Left lung (tissue), 4 donors: ENCODE measurements at regions not wholly inside any gene's neighbourhood (a gene's known extent, or its start where the extent isn't known, plus 50 kb on each side); places are given as distances from the start of the nearest gene placed in this dataset.

ENCODE experiments used
- ATAC-seq: fragments of 200-7000 bp; cut with Tn5 transposase; one replicate; pipeline ENCODE4 v1.9.1; 2020; ENCODE audit warnings: moderate library complexity
- DNase-seq, 4 donors: peaks; one replicate each; pipeline ENCODE4 v3.0.0-alpha.2; 2013 to 2020
- H3K27ac ChIP-seq, 2 donors: fragments of 200-600 bp; sonication (generic) in 1 of 2; one replicate each; pipeline versions ENCODE4 v1.5.0 to v1.8.0; 2020 to 2021
- H3K27me3 ChIP-seq, 2 donors: fragments of 200-600 bp; sonication (generic) in 1 of 2; one replicate each; pipeline versions ENCODE4 v1.5.0 to v1.8.0; 2020 to 2021
- H3K36me3 ChIP-seq, 2 donors: fragments of 200-600 bp; sonication (generic) in 1 of 2; one replicate each; pipeline versions ENCODE4 v1.5.0 to v1.8.0; 2020 to 2021
- H3K4me1 ChIP-seq, 2 donors: fragments of 200-600 bp; one replicate each; pipeline ENCODE4 v1.8.0; 2021
- H3K4me3 ChIP-seq, 2 donors: fragments of 200-600 bp; sonication (generic) in 1 of 2; one replicate each; pipeline versions ENCODE4 v1.5.0 to v1.8.0; 2020 to 2021; ENCODE audit warnings: mild to moderate bottlenecking in 1 of 2
- H3K9me3 ChIP-seq, 2 donors: fragments of 200-600 bp; sonication (generic) in 1 of 2; one replicate each; pipeline versions ENCODE4 v1.5.0 to v1.8.0; 2020 to 2021
- CTCF ChIP-seq, 2 donors: fragments of 200-600 bp; sonication (generic) in 1 of 2; IDR thresholded peaks; one replicate each; pipeline versions ENCODE4 v1.5.0 to v1.8.0; 2021; ENCODE audit warnings: antibody characterized with exemption in 2 of 2
- intact Hi-C, 2 donors: fragments of 100-400 bp; cut with DNase I; formaldehyde crosslinking; loops; one replicate each; pipeline versions ENCODE4 v1.11.2 to v1.14.2; 2022
- donor health status: DM: no; HTN: yes; CAD: no.
- donor health status: DM: no; HTN: no; CAD: no.

GRCh38 chr13:64680739-64681138, 2549.4 kb downstream of the PCDH9 start:
- Histone ChIP-seq H3K9me3 (peaks cover 0 to 15% of the 10 kb centered on the region in 2 donors), H3K27me3 (no peaks in the 10 kb centered on the region), H3K4me1 (no peaks in the 10 kb centered on the region), H3K27ac (no peak overlapping the region), H3K36me3 (no peaks in the 10 kb centered on the region), H3K4me3 (no peak overlapping the region)
- no peak for ATAC-seq
- no peak for TF ChIP-seq CTCF (IDR thresholded peaks at IDR 0.05)
- intact Hi-C loops, result no loop called here
- no peak for DNase-seq

- intact Hi-C loops, result no loop called here
- no peak for DNase-seq
- Histone ChIP-seq H3K9me3 (peaks cover 0 to 3% of the 10 kb centered on the region in 2 donors), H3K27me3 (no peaks in the 10 kb centered on the region), H3K27ac (no peak overlapping the region), H3K36me3 (no peaks in the 10 kb centered on the region), H3K4me3 (no peak overlapping the region), H3K4me1 (no peaks in the 10 kb centered on the region)
- no peak for ATAC-seq
- TF ChIP-seq CTCF (IDR thresholded peaks at IDR 0.05), result no peak
These were observed 2554.8 kb downstream of the PCDH9 start for GRCh38 chr13:64675255-64675892.

- intact Hi-C loops, result no loop called here
- TF ChIP-seq CTCF (IDR thresholded peaks at IDR 0.05), result no peak
- H3K27me3 ChIP-seq, result no peaks in the 10 kb centered on the region
- no peak overlapping the region for H3K27ac ChIP-seq
- peaks cover 0 to 3% of the 10 kb centered on the region in 2 donors for H3K9me3 ChIP-seq
- no peaks in the 10 kb centered on the region for H3K4me1 ChIP-seq
- H3K36me3 ChIP-seq, result no peaks in the 10 kb centered on the region
- H3K4me3 ChIP-seq, result no peak overlapping the region
- ATAC-seq (no peak), DNase-seq (no peak)
These were observed 2556.0 kb downstream of the PCDH9 start for GRCh38 chr13:64674126-64674525.

- Histone ChIP-seq H3K4me1 (no peaks in the 10 kb centered on the region), H3K9me3 (peaks cover 0 to 3% of the 10 kb centered on the region in 2 donors), H3K27me3 (no peaks in the 10 kb centered on the region), H3K27ac (no peak overlapping the region), H3K36me3 (no peaks in the 10 kb centered on the region), H3K4me3 (no peak overlapping the region)
- ATAC-seq (no peak), DNase-seq (no peak)
- no peak for TF ChIP-seq CTCF (IDR thresholded peaks at IDR 0.05)
- intact Hi-C loops, result no loop called here
These were observed 2557.4 kb downstream of the PCDH9 start for GRCh38 chr13:64672751-64673150.

- no peak overlapping the region for H3K4me3 ChIP-seq
- H3K4me1 ChIP-seq, result no peaks in the 10 kb centered on the region
- no peak for ATAC-seq
- H3K36me3 ChIP-seq, result no peaks in the 10 kb centered on the region
- intact Hi-C loops, result no loop called here
- H3K27me3 ChIP-seq, result no peaks in the 10 kb centered on the region
- peaks cover 0 to 30% of the 10 kb centered on the region in 2 donors for H3K9me3 ChIP-seq
- no peak for TF ChIP-seq CTCF (IDR thresholded peaks at IDR 0.05)
- no peak for DNase-seq
- no peak overlapping the region for H3K27ac ChIP-seq
These were observed 2567.1 kb downstream of the PCDH9 start for GRCh38 chr13:64662887-64663593.
